ENCODE measurements at regions not wholly inside any gene's neighbourhood (a gene's known extent, or its start where the extent isn't known, plus 50 kb on each side); places are given as distances from the start of the nearest gene placed in this dataset.

DNA sequence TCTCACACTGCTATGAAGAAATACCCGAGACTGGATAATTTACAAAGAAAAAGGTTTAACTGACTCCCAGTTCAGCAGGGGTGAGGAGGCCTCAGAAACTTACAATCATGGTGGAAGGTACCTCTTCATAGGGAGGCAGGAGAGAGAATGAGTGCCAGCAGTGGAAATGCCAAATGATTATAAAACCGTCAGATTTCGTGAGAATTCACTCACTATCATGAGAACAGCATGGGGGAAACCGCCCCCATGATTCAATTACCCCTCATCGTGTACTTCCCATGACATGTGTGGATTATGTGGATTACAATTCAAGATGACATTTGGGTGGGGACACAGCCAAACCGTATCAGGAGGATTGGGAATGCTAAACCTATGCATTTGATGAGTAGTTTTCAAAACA lies 380.3 kb upstream of the SPHKAP start:
- Histone ChIP-seq H3K27ac (no peak overlapping the region), H3K4me3 (replicated peaks in 1 of 3) (no peak overlapping the region), H3K27me3 (no peaks in the 10 kb centered on the region), H3K4me1 (no peaks in the 10 kb centered on the region), H3K36me3 (no peaks in the 10 kb centered on the region), H3K9me3 (no peaks in the 10 kb centered on the region)
- no peak for DNase-seq
- intact Hi-C loops (cut with DNase I) = no loop called here
- 84 to 85% methylated on average over 6 of the region's 6 CpGs for WGBS, 2 donors
- TF ChIP-seq, protein P1, sequence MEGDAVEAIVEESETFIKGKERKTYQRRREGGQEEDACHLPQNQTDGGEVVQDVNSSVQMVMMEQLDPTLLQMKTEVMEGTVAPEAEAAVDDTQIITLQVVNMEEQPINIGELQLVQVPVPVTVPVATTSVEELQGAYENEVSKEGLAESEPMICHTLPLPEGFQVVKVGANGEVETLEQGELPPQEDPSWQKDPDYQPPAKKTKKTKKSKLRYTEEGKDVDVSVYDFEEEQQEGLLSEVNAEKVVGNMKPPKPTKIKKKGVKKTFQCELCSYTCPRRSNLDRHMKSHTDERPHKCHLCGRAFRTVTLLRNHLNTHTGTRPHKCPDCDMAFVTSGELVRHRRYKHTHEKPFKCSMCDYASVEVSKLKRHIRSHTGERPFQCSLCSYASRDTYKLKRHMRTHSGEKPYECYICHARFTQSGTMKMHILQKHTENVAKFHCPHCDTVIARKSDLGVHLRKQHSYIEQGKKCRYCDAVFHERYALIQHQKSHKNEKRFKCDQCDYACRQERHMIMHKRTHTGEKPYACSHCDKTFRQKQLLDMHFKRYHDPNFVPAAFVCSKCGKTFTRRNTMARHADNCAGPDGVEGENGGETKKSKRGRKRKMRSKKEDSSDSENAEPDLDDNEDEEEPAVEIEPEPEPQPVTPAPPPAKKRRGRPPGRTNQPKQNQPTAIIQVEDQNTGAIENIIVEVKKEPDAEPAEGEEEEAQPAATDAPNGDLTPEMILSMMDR (IDR thresholded peaks at IDR 0.05) = no peak
- TF ChIP-seq POLR2A (IDR thresholded peaks at IDR 0.05) = no peak

DNA sequence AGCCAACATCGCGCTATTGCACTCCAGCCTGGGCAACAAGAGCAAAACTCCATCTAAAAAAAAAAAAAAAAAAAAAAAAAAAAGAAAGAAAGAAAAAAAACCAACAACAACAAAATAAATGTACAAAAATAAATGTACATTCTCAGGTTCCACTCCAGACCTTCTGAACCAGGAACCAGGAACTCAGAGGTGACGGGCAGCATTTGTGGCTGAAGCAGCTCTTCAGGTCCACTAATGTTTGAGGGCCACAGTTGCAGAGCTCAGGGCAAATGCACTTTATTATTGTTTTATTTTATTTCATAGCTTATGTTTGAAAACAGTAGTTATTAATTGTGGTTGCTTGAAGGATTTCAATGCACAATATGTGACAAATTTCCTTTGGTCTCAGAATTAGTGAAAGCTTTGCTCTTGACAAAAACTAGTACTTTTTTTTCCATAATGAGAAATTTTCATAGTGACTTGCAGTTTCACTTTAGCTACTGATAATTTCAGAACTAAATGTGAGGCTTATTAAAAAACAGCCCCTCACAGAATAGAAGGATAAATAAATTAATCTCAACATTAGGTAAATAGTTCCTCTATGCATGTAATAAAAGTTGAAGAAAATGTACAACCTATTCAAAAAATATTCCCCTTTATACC lies 378.4 kb upstream of the SPHKAP start:
- Histone ChIP-seq H3K4me3 (replicated peaks in 1 of 3) (no peak overlapping the region), H3K9me3 (no peaks in the 10 kb centered on the region), H3K27me3 (no peaks in the 10 kb centered on the region), H3K36me3 (no peaks in the 10 kb centered on the region), H3K4me1 (no peaks in the 10 kb centered on the region), H3K27ac (no peak overlapping the region)
- TF ChIP-seq POLR2A (IDR thresholded peaks at IDR 0.05) = no peak
- TF ChIP-seq, protein P1 (IDR thresholded peaks at IDR 0.05) = no peak
- 89 to 91% methylated on average over 3 of the region's 3 CpGs for WGBS, 2 donors
- intact Hi-C loops (cut with DNase I) = no loop called here
- DNase-seq = no peak

DNA sequence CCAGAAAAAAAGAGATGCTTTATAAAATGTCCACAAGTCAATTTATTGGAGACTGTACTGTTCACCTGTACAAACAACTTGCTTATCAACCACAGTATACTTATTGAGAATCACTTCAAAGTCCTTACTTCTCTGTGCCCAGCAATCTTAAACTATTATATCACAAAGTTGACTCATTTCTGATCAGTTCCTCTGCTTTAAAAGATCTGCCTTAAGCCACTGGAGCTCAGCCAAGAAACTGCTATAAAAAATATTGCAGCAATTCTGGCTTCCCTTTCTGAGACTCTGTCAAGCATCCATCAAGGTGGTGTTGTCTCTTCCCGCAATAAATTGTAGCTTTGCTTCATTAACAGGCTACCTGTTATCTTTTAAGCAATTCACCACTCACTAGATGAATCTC lies 375.2 kb upstream of the SPHKAP start:
- no peaks in the 10 kb centered on the region for H3K27me3 ChIP-seq
- no peaks in the 10 kb centered on the region for H3K4me1 ChIP-seq
- DNase-seq = no peak
- TF ChIP-seq POLR2A (IDR thresholded peaks at IDR 0.05) = no peak
- TF ChIP-seq, protein P1 (IDR thresholded peaks at IDR 0.05) = no peak
- no peak overlapping the region for H3K27ac ChIP-seq
- no peaks in the 10 kb centered on the region for H3K9me3 ChIP-seq
- intact Hi-C loops (cut with DNase I) = no loop called here
- no peak overlapping the region for H3K4me3 ChIP-seq (replicated peaks in 1 of 3)
- 81 to 85% methylated on average over 1 of the region's 1 CpG for WGBS, 2 donors
- H3K36me3 ChIP-seq = no peaks in the 10 kb centered on the region

DNA sequence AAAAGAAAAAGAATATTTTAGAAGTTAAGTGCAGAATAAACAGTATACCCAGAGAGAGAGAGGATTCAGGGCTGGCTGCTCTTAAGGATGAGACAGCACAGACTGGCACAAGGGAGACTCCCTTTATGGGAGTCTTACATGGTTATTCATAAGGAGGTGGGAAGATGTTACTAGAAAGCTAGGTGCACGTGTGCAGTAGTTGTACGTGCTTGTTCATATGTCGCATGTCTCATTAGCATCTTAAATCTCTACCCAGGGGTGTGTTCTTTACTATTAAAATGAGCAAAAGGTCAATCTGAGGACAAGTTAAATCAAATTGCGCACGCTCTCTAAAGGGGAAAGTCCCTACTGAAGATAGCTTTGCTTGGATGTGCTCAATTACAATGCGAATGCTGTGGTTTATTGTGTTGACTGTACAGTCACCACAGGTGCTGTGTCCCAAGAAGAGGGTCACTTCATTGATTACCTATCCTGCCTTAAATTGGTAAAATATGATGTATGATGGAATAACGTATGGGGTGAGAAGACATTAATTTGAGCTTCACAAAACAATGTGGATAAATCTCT lies 368.0 kb upstream of the SPHKAP start:
- H3K4me3 ChIP-seq (replicated peaks in 1 of 3) = no peak overlapping the region
- no peak overlapping the region for H3K27ac ChIP-seq
- TF ChIP-seq POLR2A (IDR thresholded peaks at IDR 0.05) = no peak
- TF ChIP-seq, protein P1 (IDR thresholded peaks at IDR 0.05) = no peak
- H3K9me3 ChIP-seq = no peaks in the 10 kb centered on the region
- H3K36me3 ChIP-seq = no peaks in the 10 kb centered on the region
- 89 to 93% methylated on average over 7 of the region's 7 CpGs for WGBS, 2 donors
- no peaks in the 10 kb centered on the region for H3K4me1 ChIP-seq
- intact Hi-C loops (cut with DNase I) = no loop called here
- no peak for DNase-seq
- no peaks in the 10 kb centered on the region for H3K27me3 ChIP-seq

DNA sequence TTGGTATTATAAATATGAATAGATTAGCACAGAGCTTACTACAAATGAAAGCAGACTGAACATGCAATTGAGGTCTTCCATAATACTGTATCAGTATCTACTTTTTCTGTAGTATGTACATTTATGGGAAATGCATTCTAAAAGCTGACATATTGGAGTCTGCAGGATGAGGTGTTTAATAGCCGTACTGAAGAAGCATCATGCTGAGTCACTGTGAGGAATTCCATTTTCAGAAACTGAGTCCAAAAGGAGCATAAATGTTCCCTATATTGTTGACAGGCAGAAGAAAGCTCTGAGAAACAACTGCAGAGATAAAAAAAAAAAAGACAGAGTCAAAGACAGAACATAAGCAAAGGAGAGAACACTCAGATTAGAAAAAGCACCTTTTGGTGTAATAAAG lies 366.7 kb upstream of the SPHKAP start:
- Histone ChIP-seq H3K36me3 (no peaks in the 10 kb centered on the region), H3K4me1 (no peaks in the 10 kb centered on the region), H3K27ac (no peak overlapping the region), H3K27me3 (no peaks in the 10 kb centered on the region), H3K4me3 (replicated peaks in 1 of 3) (no peak overlapping the region), H3K9me3 (no peaks in the 10 kb centered on the region)
- DNase-seq = no peak
- intact Hi-C loops (cut with DNase I) = no loop called here
- TF ChIP-seq, protein P1 (IDR thresholded peaks at IDR 0.05) = no peak
- TF ChIP-seq POLR2A (IDR thresholded peaks at IDR 0.05) = no peak
- WGBS, 2 donors = 79 to 86% methylated on average over 1 of the region's 1 CpG

Measured in thyroid gland (tissue), 4 donors.